BE2C (cell line): ENCODE measurements at regions not wholly inside any gene's neighbourhood (a gene's known extent, or its start where the extent isn't known, plus 50 kb on each side); places are given as distances from the start of the nearest gene placed in this dataset.

Experiments used
- DNase-seq: peaks from one replicate; pipeline ENCODE4 v3.0.0-alpha.2; 2020
- H3K27me3 ChIP-seq: fragments of 250-450 bp; sonication (Bioruptor Pico); 2 replicates; pipeline ENCODE4 v1.5.1; 2020; ENCODE audit warnings: mild to moderate bottlenecking
- H3K36me3 ChIP-seq: fragments of 250-450 bp; sonication (Bioruptor Pico); 2 replicates; pipeline ENCODE4 v1.5.1; 2020; ENCODE audit warnings: mild to moderate bottlenecking
- H3K4me1 ChIP-seq: fragments of 250-450 bp; sonication (Bioruptor Pico); 2 replicates; pipeline ENCODE4 v1.5.1; 2020
- H3K4me3 ChIP-seq: 2 replicates; pipeline ENCODE4 v1.5.1; 2011; ENCODE audit warnings: low read depth, low read length
- H3K9me3 ChIP-seq: fragments of 250-450 bp; sonication (Bioruptor Pico); 2 replicates; pipeline ENCODE4 v1.5.1; 2020
- CTCF ChIP-seq: IDR thresholded peaks from 2 replicates; pipeline ENCODE4 v1.5.1; 2012; ENCODE audit warnings: mild to moderate bottlenecking, low read depth, low read length

DNA sequence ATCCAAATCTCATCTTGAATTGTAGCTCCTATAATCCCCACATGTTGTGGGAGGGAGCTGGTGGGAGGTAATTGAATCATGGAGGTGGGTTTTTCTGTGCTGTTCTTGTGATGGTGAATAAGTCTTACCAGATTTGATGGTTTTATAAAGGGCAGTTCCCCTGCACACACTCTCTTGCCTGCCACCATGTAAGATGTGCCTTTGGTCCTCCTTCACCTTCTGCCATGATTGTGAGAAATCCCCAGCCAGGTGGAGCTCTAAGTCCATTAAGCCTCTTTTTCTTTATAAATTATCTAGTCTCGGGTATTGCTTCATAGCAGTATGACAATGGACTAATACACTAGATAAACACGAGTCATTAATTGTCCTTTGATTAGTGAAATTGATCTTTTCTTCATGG is 214.5 kb upstream of the CFAP20DC start:
- H3K9me3 ChIP-seq: no peaks in the 10 kb centered on the region
- DNase-seq: no peak
- H3K4me1 ChIP-seq: no peaks in the 10 kb centered on the region
- no peak for TF ChIP-seq CTCF
- no peaks in the 10 kb centered on the region for H3K36me3 ChIP-seq
- H3K27me3 ChIP-seq: no peaks in the 10 kb centered on the region
- no peak overlapping the region for H3K4me3 ChIP-seq

- no peak overlapping the region for H3K4me3 ChIP-seq
- no peak for TF ChIP-seq CTCF
- DNase-seq: no peak
- H3K9me3 ChIP-seq: no peaks in the 10 kb centered on the region
- no peaks in the 10 kb centered on the region for H3K4me1 ChIP-seq
- no peaks in the 10 kb centered on the region for H3K36me3 ChIP-seq
- no peaks in the 10 kb centered on the region for H3K27me3 ChIP-seq
Measured at GRCh38 chr3:59263152-59263551, 213.3 kb upstream of the CFAP20DC start.

DNA sequence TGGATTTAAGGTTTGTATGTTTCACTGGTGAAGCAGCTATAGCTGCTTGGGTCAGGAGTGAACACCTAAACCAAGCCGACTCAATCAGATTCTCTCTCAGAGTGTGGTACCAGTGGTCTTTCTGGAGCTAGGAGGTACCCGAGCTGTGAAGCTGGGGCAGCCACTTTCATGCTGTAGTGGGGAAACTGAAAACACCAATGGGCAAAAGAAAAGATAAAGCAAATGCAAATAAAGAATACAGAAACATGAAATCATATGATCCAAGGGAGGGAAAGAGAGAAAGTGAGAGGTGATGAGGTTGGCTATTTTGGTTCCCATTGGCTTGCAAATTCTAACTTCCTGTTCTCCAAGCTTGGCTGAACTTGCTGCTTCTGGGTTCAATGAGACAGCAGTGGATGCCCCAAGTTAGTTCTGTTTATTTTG is 212.3 kb upstream of the CFAP20DC start:
- Histone ChIP-seq H3K9me3 (no peaks in the 10 kb centered on the region), H3K4me3 (no peak overlapping the region), H3K27me3 (no peaks in the 10 kb centered on the region), H3K4me1 (no peaks in the 10 kb centered on the region), H3K36me3 (no peaks in the 10 kb centered on the region)
- no peak for DNase-seq
- TF ChIP-seq CTCF: no peak

- Histone ChIP-seq H3K9me3 (no peaks in the 10 kb centered on the region), H3K4me1 (no peaks in the 10 kb centered on the region), H3K27me3 (no peaks in the 10 kb centered on the region), H3K4me3 (no peak overlapping the region), H3K36me3 (no peaks in the 10 kb centered on the region)
- TF ChIP-seq CTCF: no peak
- no peak for DNase-seq
Measured at GRCh38 chr3:59261009-59261408, 211.2 kb upstream of the CFAP20DC start.

DNA sequence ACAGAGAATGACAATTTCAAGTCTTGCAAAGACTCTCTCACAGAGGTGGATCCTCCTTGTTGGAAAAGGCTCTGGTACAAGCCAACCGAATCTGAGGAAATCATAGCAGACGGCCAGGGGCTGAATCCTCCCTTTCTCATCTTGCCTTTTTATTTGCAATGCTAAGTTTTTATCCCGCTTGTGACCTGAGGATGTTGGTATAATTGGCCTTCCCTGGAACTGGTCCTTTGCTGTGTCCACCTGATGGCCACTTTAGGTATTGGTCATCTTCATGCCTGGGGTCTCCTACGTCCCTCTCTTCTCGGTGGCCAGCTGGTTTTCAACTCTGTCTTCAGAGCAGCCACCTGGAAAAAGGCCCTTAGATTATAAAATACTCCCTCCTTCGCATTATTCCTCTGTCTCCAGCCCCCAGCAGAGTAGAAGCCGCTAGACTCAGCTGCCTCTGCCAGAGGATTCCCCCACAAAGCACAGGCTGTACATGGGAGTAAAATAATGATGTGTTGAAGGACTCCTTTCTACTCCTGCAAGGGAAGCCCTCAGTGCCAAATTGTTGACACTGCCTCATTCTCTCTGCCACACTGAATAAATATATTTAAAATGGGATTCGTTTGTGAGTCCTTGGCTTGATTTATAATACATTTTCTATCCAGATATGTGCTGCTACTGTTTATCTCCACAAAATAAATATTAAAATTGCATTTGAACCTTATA is 208.9 kb upstream of the CFAP20DC start:
- H3K36me3 ChIP-seq: no peaks in the 10 kb centered on the region
- no peak for DNase-seq
- no peak overlapping the region for H3K4me3 ChIP-seq
- no peaks in the 10 kb centered on the region for H3K9me3 ChIP-seq
- H3K27me3 ChIP-seq: no peaks in the 10 kb centered on the region
- H3K4me1 ChIP-seq: no peaks in the 10 kb centered on the region
- TF ChIP-seq CTCF: no peak

- H3K9me3 ChIP-seq: no peaks in the 10 kb centered on the region
- H3K36me3 ChIP-seq: no peaks in the 10 kb centered on the region
Measured at GRCh38 chr3:59257506-59257905, 207.7 kb upstream of the CFAP20DC start.

More at GRCh38 chr3:59257506-59257905, 207.7 kb upstream of the CFAP20DC start:
- DNase-seq: no peak
- H3K27me3 ChIP-seq: no peaks in the 10 kb centered on the region
- H3K4me3 ChIP-seq: no peak overlapping the region
- TF ChIP-seq CTCF: no peak
- H3K4me1 ChIP-seq: no peaks in the 10 kb centered on the region
